Stomach (tissue), 8 donors: ENCODE measurements at regions not wholly inside any gene's neighbourhood (a gene's known extent, or its start where the extent isn't known, plus 50 kb on each side); places are given as distances from the start of the nearest gene placed in this dataset.

ENCODE experiments used
- DNase-seq, 2 donors: peaks; one replicate each; pipeline versions ENCODE4 v3.0.0 to v3.0.0-alpha.2; 2013 to 2019
- H3K27ac ChIP-seq, 5 donors: fragments of 200-600 bp in 4 of 5; sonication (generic) in 4 of 5; one replicate each; pipeline ENCODE4 v1.5.1; 2013 to 2019; ENCODE audit warnings: mild to moderate bottlenecking in 1 of 5, moderate library complexity in 1 of 5
- H3K27me3 ChIP-seq, 3 donors: fragments of 200-600 bp; sonication (generic); one replicate each; pipeline ENCODE4 v1.5.1; 2017 to 2019; ENCODE audit warnings: mixed run types in 1 of 3
- H3K36me3 ChIP-seq, 4 donors: fragments of 200-600 bp; sonication (generic); 1 replicate in 3 of 4; 2 replicates in 1 of 4; pipeline ENCODE4 v1.5.1; 2016 to 2019
- H3K4me1 ChIP-seq, 4 donors: fragments of 200-600 bp; sonication (generic); one replicate each; pipeline ENCODE4 v1.5.1; 2016 to 2019
- H3K4me3 ChIP-seq, 4 donors: fragments of 200-600 bp; sonication (generic) in 3 of 4; one replicate each; pipeline ENCODE4 v1.5.1; 2016 to 2019; ENCODE audit warnings: mild to moderate bottlenecking in 1 of 4
- H3K9me3 ChIP-seq, 4 donors: fragments of 200-600 bp; sonication (generic); one replicate each; pipeline ENCODE4 v1.5.1; 2016 to 2019
- CTCF ChIP-seq, 7 experiments: fragments of 450-650 bp in 4 of 7; fragments of 200-600 bp in 3 of 7; sonication (generic) in 3 of 7; IDR thresholded peaks; one replicate each; pipeline ENCODE4 v1.5.1; 2016 to 2019; ENCODE audit warnings: antibody characterized with exemption in 7 of 7, control low read depth in 2 of 7, mild to moderate bottlenecking in 1 of 7
- EP300 ChIP-seq: sonication (generic); formaldehyde crosslinking; IDR thresholded peaks from one replicate; pipeline ENCODE4 v1.6.1; 2017; ENCODE audit warnings: antibody characterized with exemption
- POLR2A ChIP-seq, 4 donors: fragments of 450-650 bp; IDR thresholded peaks; one replicate each; pipeline ENCODE4 v1.6.1; 2016; ENCODE audit warnings: antibody characterized with exemption in 4 of 4, control low read depth in 2 of 4, mild to moderate bottlenecking in 1 of 4, moderate library complexity in 1 of 4
- POLR2AphosphoS5 ChIP-seq, 3 donors: sonication (generic); formaldehyde crosslinking; IDR thresholded peaks; one replicate each; pipeline ENCODE4 v1.6.1; 2016; ENCODE audit warnings: antibody characterized with exemption in 3 of 3
- WGBS, 5 donors: extraction: QIAGEN DNeasy Blood & Tissue Kit in 3 of 5; methylation state at CpG; one replicate each; pipeline versions ENCODE4 v1.1.5 to v1.1.7; 2013 to 2018; 5-methylcytosine and 5-hydroxymethylcytosine counted together
- intact Hi-C: fragments of 100-400 bp; cut with DNase I; formaldehyde crosslinking; loops from one replicate; pipeline ENCODE4 v1.15.1; 2023; ENCODE audit warnings: low total_unique reads
- donor health status: healthy with polysubstance abuse.
- donor health status: Bipolar disorder and iron deficiency.
- donor health status: healthy.

GRCh38 chr7:26007510-26007909, 144.5 kb upstream of the NFE2L3 start:
- Histone ChIP-seq H3K36me3 (no peaks in the 10 kb centered on the region), H3K27ac (peak overlapping the region; percentile 59 to 74 (median 66)), H3K4me3 (no peak overlapping the region), H3K27me3 (no peaks in the 10 kb centered on the region), H3K9me3 (no peaks in the 10 kb centered on the region), H3K4me1 (peaks cover 10 to 39% (median 26%) of the 10 kb centered on the region in 4 donors)
- TF ChIP-seq EP300 (no peak), POLR2A (IDR thresholded peaks at IDR 0.05) (no peak), CTCF (IDR thresholded peaks at IDR 0.05) (no peak), POLR2AphosphoS5 (IDR thresholded peaks at IDR 0.05) (peak in 2 of 3 donors; percentile 63 to 78)
- WGBS, 5 donors = 26 to 42% (median 37%) methylated on average over 2 of the region's 2 CpGs
- intact Hi-C loops = no loop called here
- DNase-seq = peak; percentile 57 to 66

- no peaks in the 10 kb centered on the region for H3K36me3 ChIP-seq
- no peaks in the 10 kb centered on the region for H3K9me3 ChIP-seq
- intact Hi-C loops = no loop called here
- WGBS, 5 donors = 65 to 87% (median 68%) methylated on average over 4 to 5 of the region's 5 CpGs
- peak overlapping the region in 3 of 5 donors; percentile 10 to 66 (median 66) for H3K27ac ChIP-seq
- no peak overlapping the region for H3K4me3 ChIP-seq
- no peaks in the 10 kb centered on the region for H3K27me3 ChIP-seq
- H3K4me1 ChIP-seq = peaks cover 10 to 37% (median 27%) of the 10 kb centered on the region in 4 donors
- DNase-seq = no peak
- TF ChIP-seq POLR2A (IDR thresholded peaks at IDR 0.05) = no peak
- TF ChIP-seq CTCF (IDR thresholded peaks at IDR 0.05) = no peak
- TF ChIP-seq EP300 = no peak
- no peak for TF ChIP-seq POLR2AphosphoS5 (IDR thresholded peaks at IDR 0.05)
Observed at GRCh38 chr7:26008428-26008827, 143.6 kb upstream of the NFE2L3 start.

- 71 to 82% (median 79%) methylated on average over 9 of the region's 9 CpGs for WGBS, 5 donors
- no peak for TF ChIP-seq EP300
- no peak for TF ChIP-seq POLR2AphosphoS5 (IDR thresholded peaks at IDR 0.05)
- no peak for TF ChIP-seq POLR2A (IDR thresholded peaks at IDR 0.05)
- TF ChIP-seq CTCF (IDR thresholded peaks at IDR 0.05) = no peak
- intact Hi-C loops = no loop called here
- H3K4me1 ChIP-seq = peaks cover 0 to 22% (median 15%) of the 10 kb centered on the region in 4 donors
- no peak overlapping the region for H3K4me3 ChIP-seq
- DNase-seq = no peak
- peaks cover 0 to 7% (median 5%) of the 10 kb centered on the region in 4 donors for H3K9me3 ChIP-seq
- no peaks in the 10 kb centered on the region for H3K27me3 ChIP-seq
- peak overlapping the region in 1 of 5 donors; percentile 14 for H3K27ac ChIP-seq
- H3K36me3 ChIP-seq = no peaks in the 10 kb centered on the region
Observed at GRCh38 chr7:26011039-26011696, 140.8 kb upstream of the NFE2L3 start.

GRCh38 chr7:26013551-26014083, 138.4 kb upstream of the NFE2L3 start:
- TF ChIP-seq POLR2AphosphoS5 (IDR thresholded peaks at IDR 0.05) (no peak), EP300 (no peak), CTCF (IDR thresholded peaks at IDR 0.05) (no peak), POLR2A (IDR thresholded peaks at IDR 0.05) (no peak)
- 37 to 53% (median 39%) methylated on average over 9 of the region's 9 CpGs for WGBS, 5 donors
- Histone ChIP-seq H3K4me3 (no peak overlapping the region), H3K27ac (no peak overlapping the region), H3K4me1 (peaks cover 0 to 8% (median 3%) of the 10 kb centered on the region in 4 donors), H3K9me3 (peaks cover 0 to 13% (median 7%) of the 10 kb centered on the region in 4 donors), H3K36me3 (no peaks in the 10 kb centered on the region), H3K27me3 (no peaks in the 10 kb centered on the region)
- intact Hi-C loops = no loop called here
- DNase-seq = peak in 1 of 2 donors; percentile 37
